Astrocyte (in vitro differentiated cells and primary cell): ENCODE measurements at regions not wholly inside any gene's neighbourhood (a gene's known extent, or its start where the extent isn't known, plus 50 kb on each side); places are given as distances from the start of the nearest gene placed in this dataset.

Experiments used
- DNase-seq: peaks from one replicate; pipeline ENCODE4 v3.0.0-alpha.2; 2010; ENCODE audit warnings: low read depth
- FAIRE-seq: peaks from 2 replicates; lab custom pipeline; 2011; peaks lifted over from hg19 to GRCh38; lab: Jason Lieb, UNC
- H2AFZ ChIP-seq: 2 replicates; pipeline ENCODE4 v1.6.0; 2012; ENCODE audit warnings: low read depth, low read length, inconsistent platforms
- H3K27ac ChIP-seq: 2 replicates; pipeline ENCODE4 v1.5.1; 2011; ENCODE audit warnings: low read depth, low read length, inconsistent platforms
- H3K27me3 ChIP-seq: 2 replicates; pipeline ENCODE4 v1.6.0; 2011; ENCODE audit warnings: low read length, inconsistent platforms; ENCODE audit not compliant: insufficient read depth
- H3K36me3 ChIP-seq: 2 replicates; pipeline ENCODE4 v1.5.1; 2011; ENCODE audit warnings: low read length, inconsistent platforms; ENCODE audit not compliant: insufficient read depth
- H3K4me1 ChIP-seq: 2 replicates; pipeline ENCODE4 v1.5.1; 2011; ENCODE audit warnings: low read length, inconsistent platforms; ENCODE audit not compliant: insufficient read depth
- H3K4me2 ChIP-seq: 2 replicates; pipeline ENCODE4 v1.6.0; 2012; ENCODE audit warnings: low read length, inconsistent platforms
- H3K4me3 ChIP-seq: 2 replicates; pipeline ENCODE4 v1.5.1; 2011; ENCODE audit warnings: low read depth, mild to moderate bottlenecking, low read length, inconsistent platforms; ENCODE audit not compliant: insufficient read depth
- H3K79me2 ChIP-seq: 2 replicates; pipeline ENCODE4 v1.6.0; 2012; ENCODE audit warnings: mild to moderate bottlenecking, low read length, inconsistent platforms; ENCODE audit not compliant: insufficient read depth
- H3K9ac ChIP-seq: 2 replicates; pipeline ENCODE4 v1.6.0; 2012; ENCODE audit warnings: mild to moderate bottlenecking, low read length, inconsistent platforms
- H3K9me3 ChIP-seq: 2 replicates; pipeline ENCODE4 v1.5.1; 2012; ENCODE audit warnings: low read depth, mild to moderate bottlenecking, low read length, inconsistent platforms; ENCODE audit not compliant: insufficient read depth
- H4K20me1 ChIP-seq: 2 replicates; pipeline ENCODE4 v1.6.0; 2012; ENCODE audit warnings: low read length, inconsistent platforms; ENCODE audit not compliant: insufficient read depth
- H3K27ac Mint-ChIP-seq: one replicate; pipeline ENCODE4 v1.8.0; 2021; ENCODE audit warnings: mild to moderate bottlenecking, mixed read lengths; ENCODE audit not compliant: unreplicated experiment
- H3K27me3 Mint-ChIP-seq: one replicate; pipeline ENCODE4 v1.8.0; 2021; ENCODE audit warnings: low read depth, mixed read lengths; ENCODE audit not compliant: unreplicated experiment
- H3K36me3 Mint-ChIP-seq: one replicate; pipeline ENCODE4 v1.8.0; 2021; ENCODE audit warnings: low read depth, mixed read lengths; ENCODE audit not compliant: unreplicated experiment
- H3K4me1 Mint-ChIP-seq: one replicate; pipeline ENCODE4 v1.8.0; 2021; ENCODE audit warnings: low read depth, mixed read lengths; ENCODE audit not compliant: unreplicated experiment
- H3K4me3 Mint-ChIP-seq: one replicate; pipeline ENCODE4 v1.8.0; 2021; ENCODE audit warnings: mild to moderate bottlenecking, moderate library complexity, mixed read lengths; ENCODE audit not compliant: unreplicated experiment
- H3K9me3 Mint-ChIP-seq: one replicate; pipeline ENCODE4 v1.8.0; 2021; ENCODE audit warnings: mild to moderate bottlenecking, mixed read lengths; ENCODE audit not compliant: unreplicated experiment
- EZH2 ChIP-seq: IDR thresholded peaks from 2 replicates; pipeline ENCODE4 v1.6.1; 2012; ENCODE audit warnings: mild to moderate bottlenecking, low read length, inconsistent platforms; ENCODE audit not compliant: insufficient read depth
- TF ChIP-seq, protein P1 (sequence below): IDR thresholded peaks from 2 replicates; pipeline ENCODE4 v1.5.1; 2011; ENCODE audit warnings: low read depth, mild to moderate bottlenecking, inconsistent platforms, low read length, moderate library complexity; ENCODE audit not compliant: insufficient read depth

DNA sequence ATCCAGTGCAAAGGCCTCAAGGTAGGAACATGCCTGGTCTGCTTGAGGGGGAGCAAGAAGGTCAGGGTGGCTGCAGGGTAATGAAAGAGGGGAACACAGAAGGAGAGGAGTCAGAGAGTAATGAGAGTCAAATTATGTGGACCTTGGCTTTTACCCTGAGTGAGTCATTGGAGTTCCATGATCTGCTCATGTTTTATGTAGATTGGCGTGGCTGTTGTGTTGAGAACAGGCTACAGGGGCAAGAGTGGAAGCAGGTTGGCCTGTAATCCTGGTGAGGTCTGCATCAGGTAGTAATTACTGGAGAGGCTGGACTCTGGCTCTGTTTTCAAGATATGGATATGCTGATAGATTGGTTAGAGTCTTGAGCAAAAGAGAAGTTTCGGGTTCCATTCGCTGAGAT is 177.7 kb upstream of the NR3C1 start:
- Mint-ChIP-seq H3K4me3 (no peak overlapping the region), H3K27ac (no peak overlapping the region), H3K27me3 (peaks cover 3% of the 10 kb centered on the region), H3K9me3 (no peaks in the 10 kb centered on the region), H3K36me3 (no peaks in the 10 kb centered on the region), H3K4me1 (peaks cover 10% of the 10 kb centered on the region)
- H4K20me1 ChIP-seq: no peaks in the 10 kb centered on the region
- no peaks in the 10 kb centered on the region for H3K27me3 ChIP-seq
- no peak overlapping the region for H2AFZ ChIP-seq
- DNase-seq (no peak), FAIRE-seq (no peak)
- no peak overlapping the region for H3K4me2 ChIP-seq
- TF ChIP-seq, protein P1, sequence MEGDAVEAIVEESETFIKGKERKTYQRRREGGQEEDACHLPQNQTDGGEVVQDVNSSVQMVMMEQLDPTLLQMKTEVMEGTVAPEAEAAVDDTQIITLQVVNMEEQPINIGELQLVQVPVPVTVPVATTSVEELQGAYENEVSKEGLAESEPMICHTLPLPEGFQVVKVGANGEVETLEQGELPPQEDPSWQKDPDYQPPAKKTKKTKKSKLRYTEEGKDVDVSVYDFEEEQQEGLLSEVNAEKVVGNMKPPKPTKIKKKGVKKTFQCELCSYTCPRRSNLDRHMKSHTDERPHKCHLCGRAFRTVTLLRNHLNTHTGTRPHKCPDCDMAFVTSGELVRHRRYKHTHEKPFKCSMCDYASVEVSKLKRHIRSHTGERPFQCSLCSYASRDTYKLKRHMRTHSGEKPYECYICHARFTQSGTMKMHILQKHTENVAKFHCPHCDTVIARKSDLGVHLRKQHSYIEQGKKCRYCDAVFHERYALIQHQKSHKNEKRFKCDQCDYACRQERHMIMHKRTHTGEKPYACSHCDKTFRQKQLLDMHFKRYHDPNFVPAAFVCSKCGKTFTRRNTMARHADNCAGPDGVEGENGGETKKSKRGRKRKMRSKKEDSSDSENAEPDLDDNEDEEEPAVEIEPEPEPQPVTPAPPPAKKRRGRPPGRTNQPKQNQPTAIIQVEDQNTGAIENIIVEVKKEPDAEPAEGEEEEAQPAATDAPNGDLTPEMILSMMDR: no peak
- no peak for TF ChIP-seq EZH2
- H3K36me3 ChIP-seq: no peaks in the 10 kb centered on the region
- H3K79me2 ChIP-seq: no peaks in the 10 kb centered on the region
- H3K9me3 ChIP-seq: no peaks in the 10 kb centered on the region
- H3K9ac ChIP-seq: no peak overlapping the region
- H3K4me3 ChIP-seq: no peak overlapping the region
- H3K27ac ChIP-seq: no peak overlapping the region
- H3K4me1 ChIP-seq: peaks cover 5% of the 10 kb centered on the region

DNA sequence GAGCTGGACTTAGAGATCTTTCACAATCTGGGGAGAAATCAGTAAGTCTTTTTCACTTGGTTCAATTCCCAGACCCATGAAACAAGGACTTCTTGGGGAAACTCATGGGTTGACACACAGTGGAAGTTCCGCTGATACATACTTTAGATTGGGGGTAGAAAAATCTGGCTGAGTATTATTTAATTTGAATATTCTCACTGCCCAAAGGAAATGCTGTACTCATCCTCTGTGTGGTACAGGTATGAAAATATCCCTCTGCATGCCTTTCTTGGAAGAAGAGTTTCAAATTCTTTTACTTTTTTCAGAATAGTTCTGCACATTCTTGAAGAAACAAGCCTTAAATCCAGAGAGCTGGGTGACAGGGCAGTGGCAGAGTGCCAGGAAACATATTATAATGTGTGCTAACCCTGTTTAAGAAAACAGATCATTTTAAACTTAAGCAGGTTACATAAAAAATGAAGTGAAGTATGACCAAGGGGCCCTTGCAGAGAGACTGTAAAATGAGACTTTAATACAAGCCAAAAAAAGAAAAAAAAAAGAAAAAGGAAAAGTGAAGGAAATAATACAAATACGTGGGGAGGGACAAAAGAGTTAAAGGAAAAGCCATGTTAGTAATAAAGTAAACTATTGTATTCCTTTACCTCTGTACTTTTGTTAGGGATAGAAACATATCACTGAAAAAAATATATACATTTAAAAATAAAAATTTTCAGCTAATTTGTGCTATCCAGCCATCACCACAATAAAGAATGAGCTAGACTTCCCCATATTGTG is 173.4 kb upstream of the NR3C1 start:
- TF ChIP-seq EZH2: no peak
- TF ChIP-seq, protein P1: no peak
- no peak overlapping the region for H2AFZ ChIP-seq
- H3K4me2 ChIP-seq: no peak overlapping the region
- no peaks in the 10 kb centered on the region for H3K9me3 ChIP-seq
- Mint-ChIP-seq H3K27me3 (peaks cover 3% of the 10 kb centered on the region), H3K36me3 (no peaks in the 10 kb centered on the region), H3K4me1 (peaks cover 6% of the 10 kb centered on the region), H3K27ac (no peak overlapping the region), H3K9me3 (peaks cover 3% of the 10 kb centered on the region), H3K4me3 (no peak overlapping the region)
- DNase-seq: peak; percentile 75
- no peaks in the 10 kb centered on the region for H3K27me3 ChIP-seq
- no peaks in the 10 kb centered on the region for H4K20me1 ChIP-seq
- no peaks in the 10 kb centered on the region for H3K36me3 ChIP-seq
- peaks cover 5% of the 10 kb centered on the region for H3K4me1 ChIP-seq
- H3K9ac ChIP-seq: no peak overlapping the region
- FAIRE-seq: no peak
- no peaks in the 10 kb centered on the region for H3K79me2 ChIP-seq
- peak overlapping the region; percentile 5 for H3K27ac ChIP-seq
- H3K4me3 ChIP-seq: no peak overlapping the region

DNA sequence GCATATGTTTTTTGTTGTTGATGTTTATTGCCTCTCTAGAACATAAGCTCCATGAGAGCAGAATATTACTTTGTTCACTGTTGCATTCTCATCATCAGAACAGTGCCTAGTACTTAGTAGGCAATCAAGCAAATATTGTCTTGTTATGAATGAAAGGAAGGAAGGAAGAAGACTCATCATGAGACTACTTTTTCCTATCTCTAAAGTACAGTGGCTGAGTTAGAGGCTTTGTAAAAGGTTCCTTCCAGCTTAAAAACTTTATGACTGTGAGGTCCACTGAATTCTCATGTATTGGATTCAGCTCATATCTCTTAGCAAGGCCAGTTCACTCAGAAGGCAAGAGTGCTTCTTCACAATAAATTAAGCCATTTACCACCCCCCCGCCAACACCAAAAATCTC is 171.8 kb upstream of the NR3C1 start:
- Histone ChIP-seq H3K27me3 (no peaks in the 10 kb centered on the region), H3K4me1 (peaks cover 5% of the 10 kb centered on the region), H2AFZ (no peak overlapping the region), H3K4me2 (no peak overlapping the region), H3K79me2 (no peaks in the 10 kb centered on the region), H3K9ac (no peak overlapping the region), H3K36me3 (no peaks in the 10 kb centered on the region), H4K20me1 (no peaks in the 10 kb centered on the region), H3K27ac (no peak overlapping the region), H3K4me3 (no peak overlapping the region), H3K9me3 (no peaks in the 10 kb centered on the region)
- no peaks in the 10 kb centered on the region for H3K36me3 Mint-ChIP-seq
- no peak for FAIRE-seq
- H3K27ac Mint-ChIP-seq: no peak overlapping the region
- peaks cover 3% of the 10 kb centered on the region for H3K9me3 Mint-ChIP-seq
- no peak for DNase-seq
- H3K4me3 Mint-ChIP-seq: no peak overlapping the region
- peaks cover 6% of the 10 kb centered on the region for H3K4me1 Mint-ChIP-seq
- TF ChIP-seq EZH2: no peak
- TF ChIP-seq, protein P1: no peak
- H3K27me3 Mint-ChIP-seq: no peaks in the 10 kb centered on the region
